ENCODE measurements at regions not wholly inside any gene's neighbourhood (a gene's known extent, or its start where the extent isn't known, plus 50 kb on each side); places are given as distances from the start of the nearest gene placed in this dataset.

- H3K4me1 Mint-ChIP-seq: no peaks in the 10 kb centered on the region
- peaks cover 8% of the 10 kb centered on the region for H3K9me3 Mint-ChIP-seq
- peaks cover 2% of the 10 kb centered on the region for H3K36me3 Mint-ChIP-seq (ENCODE audit: low read depth)
- H3K27ac Mint-ChIP-seq: no peak overlapping the region
- no peak overlapping the region for H3K4me3 Mint-ChIP-seq
- H3K27me3 Mint-ChIP-seq (ENCODE audit: low read depth): no peaks in the 10 kb centered on the region
- TF ChIP-seq CTCF (IDR thresholded peaks at IDR 0.05; ENCODE audit: unreplicated experiment in 3 of 3): no peak
These were observed 444.5 kb downstream of the PLOD2 start for GRCh38 chr3:145716519-145716918.

GRCh38 chr3:145719114-145719513 is 441.9 kb downstream of the PLOD2 start:
- H3K9me3 Mint-ChIP-seq: no peaks in the 10 kb centered on the region
- H3K27me3 Mint-ChIP-seq (ENCODE audit: low read depth): no peaks in the 10 kb centered on the region
- H3K4me1 Mint-ChIP-seq: no peaks in the 10 kb centered on the region
- H3K36me3 Mint-ChIP-seq (ENCODE audit: low read depth): no peaks in the 10 kb centered on the region
- H3K27ac Mint-ChIP-seq: no peak overlapping the region
- TF ChIP-seq CTCF (IDR thresholded peaks at IDR 0.05; ENCODE audit: unreplicated experiment in 3 of 3): no peak
- no peak overlapping the region for H3K4me3 Mint-ChIP-seq

GRCh38 chr3:145721273-145721805 is 439.6 kb downstream of the PLOD2 start:
- no peaks in the 10 kb centered on the region for H3K4me1 Mint-ChIP-seq
- no peak for TF ChIP-seq CTCF (IDR thresholded peaks at IDR 0.05; ENCODE audit: unreplicated experiment in 3 of 3)
- no peak overlapping the region for H3K4me3 Mint-ChIP-seq
- no peaks in the 10 kb centered on the region for H3K27me3 Mint-ChIP-seq (ENCODE audit: low read depth)
- H3K36me3 Mint-ChIP-seq (ENCODE audit: low read depth): no peaks in the 10 kb centered on the region
- no peaks in the 10 kb centered on the region for H3K9me3 Mint-ChIP-seq
- no peak overlapping the region for H3K27ac Mint-ChIP-seq

- H3K27ac Mint-ChIP-seq: no peak overlapping the region
- H3K36me3 Mint-ChIP-seq (ENCODE audit: low read depth): no peaks in the 10 kb centered on the region
- H3K9me3 Mint-ChIP-seq: no peaks in the 10 kb centered on the region
- H3K4me1 Mint-ChIP-seq: no peaks in the 10 kb centered on the region
- TF ChIP-seq CTCF (IDR thresholded peaks at IDR 0.05; ENCODE audit: unreplicated experiment in 3 of 3): no peak
- no peaks in the 10 kb centered on the region for H3K27me3 Mint-ChIP-seq (ENCODE audit: low read depth)
- H3K4me3 Mint-ChIP-seq: no peak overlapping the region
These were observed 439.2 kb downstream of the PLOD2 start for GRCh38 chr3:145721815-145722214.

GRCh38 chr3:145727476-145727875 is 433.5 kb downstream of the PLOD2 start:
- no peak overlapping the region for H3K27ac Mint-ChIP-seq
- no peaks in the 10 kb centered on the region for H3K9me3 Mint-ChIP-seq

More at GRCh38 chr3:145727476-145727875, 433.5 kb downstream of the PLOD2 start:
- Mint-ChIP-seq H3K4me1 (no peaks in the 10 kb centered on the region), H3K27me3 (ENCODE audit: low read depth) (no peaks in the 10 kb centered on the region), H3K4me3 (no peak overlapping the region), H3K36me3 (ENCODE audit: low read depth) (no peaks in the 10 kb centered on the region)
- TF ChIP-seq CTCF (IDR thresholded peaks at IDR 0.05; ENCODE audit: unreplicated experiment in 3 of 3): no peak
